ENCODE measurements at regions not wholly inside any gene's neighbourhood (a gene's known extent, or its start where the extent isn't known, plus 50 kb on each side); places are given as distances from the start of the nearest gene placed in this dataset.

- TF ChIP-seq CTCF (IDR thresholded peaks at IDR 0.05) (no peak), POLR2A (IDR thresholded peaks at IDR 0.05) (no peak)
These were observed 118.8 kb upstream of the AFF2 start for GRCh38 chrX:148381603-148382002.
